HepG2 (cell line): ENCODE measurements at regions not wholly inside any gene's neighbourhood (a gene's known extent, or its start where the extent isn't known, plus 50 kb on each side); places are given as distances from the start of the nearest gene placed in this dataset.

Source experiments
- ATAC-seq: fragments of 200-7000 bp; cut with Tn5 transposase; 3 replicates; pipeline ENCODE4 v1.9.1; 2020; ENCODE audit warnings: mild to moderate bottlenecking, moderate library complexity
- BruUV-seq: library from RNA; stranded (reverse); fragments of 400-500 nt; replicated peaks from 2 replicates; lab custom pipeline; 2021; lab: Mats Ljungman, UMichigan
- CTCF ChIA-PET: fragments of 300-600 bp; formaldehyde crosslinking; extraction: SDS; loops from one replicate; lab custom pipeline; 2021; ENCODE audit warnings: low total read pairs, inconsistent platforms, low intra/inter-chr PET ratio; lab: Yijun Ruan, JAX
- POLR2A ChIA-PET: fragments of 350-600 bp; sonication (Branson Sonifier 250); formaldehyde crosslinking; loops from one replicate; lab custom pipeline; 2020; ENCODE audit warnings: antibody characterized with exemption, inconsistent platforms; lab: Yijun Ruan, JAX
- DNase-seq: peaks from one replicate; pipeline ENCODE4 v3.0.0-alpha.2; 2015; ENCODE audit warnings: low spot score
- FAIRE-seq: peaks from 3 replicates; lab custom pipeline; 2011; peaks lifted over from hg19 to GRCh38; lab: Jason Lieb, UNC
- H2AFZ ChIP-seq: one replicate; pipeline ENCODE4 v1.6.1; 2011; ENCODE audit warnings: low read length, inconsistent platforms
- H3K27ac ChIP-seq: fragments of 300-600 bp; 3 replicates; pipeline ENCODE4 v1.8.0; 2011; ENCODE audit warnings: mixed run types, mild to moderate bottlenecking, mixed read lengths, low read length, inconsistent platforms; ENCODE audit not compliant: insufficient read depth; ENCODE audit errors: extremely low read length
- H3K27me3 ChIP-seq, 2 experiments: fragments of 200-600 bp in 1 of 2; 2 replicates in 1 of 2; 3 replicates in 1 of 2; pipeline versions ENCODE4 v1.6.0 to v1.8.0; 2011; ENCODE audit warnings: low read length in 2 of 2, mild to moderate bottlenecking in 2 of 2, moderate library complexity in 2 of 2, inconsistent platforms in 1 of 2; ENCODE audit not compliant: insufficient read depth in 2 of 2, control insufficient read depth in 1 of 2
- H3K36me3 ChIP-seq, 2 experiments: fragments of 200-600 bp in 1 of 2; replicated peaks in 1 of 2; 2 replicates in 1 of 2; 3 replicates in 1 of 2; pipeline versions ENCODE4 v1.5.1 to v1.8.0; 2011; ENCODE audit warnings: low read length in 2 of 2, inconsistent platforms in 1 of 2; ENCODE audit not compliant: insufficient read depth in 2 of 2, control insufficient read depth in 1 of 2
- H3K4me1 ChIP-seq: 2 replicates; pipeline ENCODE4 v1.5.1; 2012; ENCODE audit warnings: low read length, inconsistent platforms; ENCODE audit not compliant: insufficient read depth
- H3K4me2 ChIP-seq: 2 replicates; pipeline ENCODE4 v1.6.0; 2011; ENCODE audit warnings: low read depth, low read length, inconsistent platforms
- H3K4me3 ChIP-seq, 3 experiments: fragments of 200-600 bp in 1 of 3; sonication (generic), shearing (Covaris generic) in 1 of 3; replicated peaks in 1 of 3; 2 replicates each; pipeline ENCODE4 v1.5.1; 2011 to 2016; ENCODE audit warnings: low read length in 3 of 3, inconsistent platforms in 2 of 3, low read depth in 2 of 3, mild to moderate bottlenecking in 2 of 3, control low read depth in 1 of 3, mixed read lengths in 1 of 3; ENCODE audit not compliant: insufficient read depth in 1 of 3
- H3K79me2 ChIP-seq: one replicate; pipeline ENCODE4 v1.6.1; 2011; ENCODE audit warnings: low read length, inconsistent platforms; ENCODE audit not compliant: insufficient read depth
- H3K9ac ChIP-seq: 2 replicates; pipeline ENCODE4 v1.6.0; 2011; ENCODE audit warnings: mild to moderate bottlenecking, low read depth, low read length, inconsistent platforms; ENCODE audit not compliant: insufficient read depth
- H3K9me3 ChIP-seq: 2 replicates; pipeline ENCODE4 v1.5.1; 2012; ENCODE audit warnings: mild to moderate bottlenecking, low read length
- H4K20me1 ChIP-seq: 2 replicates; pipeline ENCODE4 v1.6.0; 2011; ENCODE audit warnings: inconsistent platforms, mild to moderate bottlenecking, low read length, moderate library complexity; ENCODE audit not compliant: insufficient read depth
- DDIT3 ChIP-seq: sonication (generic); formaldehyde crosslinking; IDR thresholded peaks from 2 replicates; pipeline ENCODE4 v1.4.0; 2020; ENCODE audit warnings: mild to moderate bottlenecking, missing genetic modification reagents
- HBP1 ChIP-seq: IDR thresholded peaks from 2 replicates; pipeline ENCODE4 v1.6.1; 2016; ENCODE audit warnings: low read depth, control low read depth
- HDAC1 ChIP-seq: sonication (generic); formaldehyde crosslinking; IDR thresholded peaks from 2 replicates; pipeline ENCODE4 v1.5.1; 2020; ENCODE audit warnings: mild to moderate bottlenecking, missing genetic modification reagents
- PTBP1 ChIP-seq: fragments of 200-400 bp; formaldehyde crosslinking; IDR thresholded peaks from 2 replicates; pipeline ENCODE4 v1.6.1; 2018; ENCODE audit warnings: low read length, low read depth; ENCODE audit not compliant: poor library complexity, severe bottlenecking
- REXO4 ChIP-seq: sonication (generic); formaldehyde crosslinking; IDR thresholded peaks from 2 replicates; pipeline ENCODE4 v1.8.0; 2022; ENCODE audit warnings: missing genetic modification reagents, mild to moderate bottlenecking, borderline replicate concordance
- SIN3B ChIP-seq: fragments of 150-350 bp; IDR thresholded peaks from 2 replicates; pipeline ENCODE4 v1.6.1; 2014; ENCODE audit warnings: low read length
- XBP1 ChIP-seq: sonication (generic); formaldehyde crosslinking; IDR thresholded peaks from 2 replicates; pipeline ENCODE4 v1.5.0; 2020; ENCODE audit warnings: missing genetic modification reagents
- ZBTB2 ChIP-seq: sonication (generic); formaldehyde crosslinking; IDR thresholded peaks from 2 replicates; pipeline ENCODE4 v1.8.0; 2022; ENCODE audit warnings: low read depth, missing genetic modification reagents
- ZNF276 ChIP-seq: sonication (generic); formaldehyde crosslinking; IDR thresholded peaks from 2 replicates; pipeline ENCODE4 v1.4.0; 2020; ENCODE audit warnings: mild to moderate bottlenecking, low read depth, missing genetic modification reagents
- ZNF382 ChIP-seq: sonication (generic); formaldehyde crosslinking; IDR thresholded peaks from 2 replicates; pipeline ENCODE4 v1.5.0; 2020; ENCODE audit warnings: missing genetic modification reagents, mild to moderate bottlenecking, borderline replicate concordance
- ZNF546 ChIP-seq: sonication (generic); formaldehyde crosslinking; conservative IDR thresholded peaks from 2 replicates; pipeline ENCODE4 v1.8.1; 2023; ENCODE audit warnings: mild to moderate bottlenecking, missing genetic modification reagents
- ZNF564 ChIP-seq: sonication (generic); formaldehyde crosslinking; IDR thresholded peaks from 2 replicates; pipeline ENCODE4 v1.8.1; 2023; ENCODE audit warnings: mild to moderate bottlenecking, missing genetic modification reagents
- ZNF704 ChIP-seq: sonication (generic); formaldehyde crosslinking; IDR thresholded peaks from 2 replicates; pipeline ENCODE4 v1.8.1; 2023; ENCODE audit warnings: mild to moderate bottlenecking, inconsistent platforms, moderate library complexity, missing genetic modification reagents, borderline replicate concordance
- ZNF772 ChIP-seq: sonication (generic); formaldehyde crosslinking; IDR thresholded peaks from 2 replicates; pipeline ENCODE4 v1.5.0; 2020; ENCODE audit warnings: mild to moderate bottlenecking, missing genetic modification reagents
- WGBS: methylation state at CpG from one replicate; pipeline ENCODE4 v1.1.6; 2017; ENCODE audit warnings: low lambda C conversion rate; 5-methylcytosine and 5-hydroxymethylcytosine counted together
- in situ Hi-C: cut with HindIII; loops from 2 replicates; pipeline ENCODE4 v1.10.0; 2017; ENCODE audit warnings: low pct_unique_long_range_greater_than_20kb; ENCODE audit not compliant: extremely low pct_ligation_motif_present
- intact Hi-C: fragments of 100-400 bp; cut with micrococcal nuclease; formaldehyde crosslinking; loops from one replicate; pipeline ENCODE4 v1.10.0; 2022; ENCODE audit not compliant: unreplicated experiment
- TF ChIP-seq, protein P1 (sequence below): sonication (generic); formaldehyde crosslinking; conservative IDR thresholded peaks from 2 replicates; pipeline ENCODE4 v1.4.0; 2020; ENCODE audit warnings: missing genetic modification reagents
- TF ChIP-seq, protein P2 (sequence below): IDR thresholded peaks from 2 replicates; pipeline ENCODE4 v1.6.1; 2018; ENCODE audit warnings: missing genetic modification reagents

DNA sequence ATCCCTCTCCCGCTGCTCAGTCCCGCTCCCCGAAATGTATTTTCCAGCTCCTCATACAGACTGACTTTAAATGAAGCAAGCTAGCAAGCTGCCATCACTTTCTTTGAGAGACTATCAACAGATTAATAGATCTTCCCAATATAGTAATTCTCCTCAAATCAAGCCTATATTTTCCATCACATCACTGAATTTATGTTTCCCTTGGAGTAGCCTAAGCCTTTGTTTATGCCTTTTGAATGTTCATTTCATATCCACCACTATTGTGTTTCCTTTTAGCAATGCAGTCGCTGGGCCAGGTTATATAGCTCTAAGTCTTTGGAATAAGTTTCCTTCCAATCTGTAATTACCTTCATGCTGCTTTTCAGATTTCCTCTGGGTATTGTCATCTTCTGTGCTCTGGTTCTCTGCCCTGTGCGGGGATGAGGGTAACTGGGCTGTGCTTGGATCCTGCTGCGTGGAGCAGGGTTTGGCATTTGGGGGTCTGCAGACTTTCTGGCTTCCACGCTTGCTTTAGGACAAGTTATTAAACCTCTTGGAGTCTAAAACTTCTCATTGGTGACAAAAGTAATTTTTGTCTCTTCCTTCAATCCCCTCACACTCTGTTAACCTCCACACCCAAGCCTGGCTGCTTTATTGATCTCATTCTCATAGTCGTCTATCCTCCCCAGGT, 256.9 kb downstream of the DLEU7 start:
- no peaks in the 10 kb centered on the region for H3K27me3 ChIP-seq
- BruUV-seq, result no TSS peak
- no peak overlapping the region for H3K4me3 ChIP-seq
- DNase-seq, result no peak
- H4K20me1 ChIP-seq, result no peaks in the 10 kb centered on the region
- 87% methylated on average over 8 of the region's 8 CpGs for WGBS
- FAIRE-seq, result no peak
- intact Hi-C loops, result no loop called here
- ATAC-seq, result no peak
- no peaks in the 10 kb centered on the region for H3K79me2 ChIP-seq
- ChIA-PET CTCF (no interaction called here), POLR2A (no interaction called here)
- H2AFZ ChIP-seq, result no peak overlapping the region
- H3K27ac ChIP-seq, result no peak overlapping the region
- H3K36me3 ChIP-seq, result no peaks in the 10 kb centered on the region
- no peaks in the 10 kb centered on the region for H3K9me3 ChIP-seq
- H3K4me2 ChIP-seq, result no peak overlapping the region
- H3K4me1 ChIP-seq, result no peaks in the 10 kb centered on the region
- H3K9ac ChIP-seq, result no peak overlapping the region
- in situ Hi-C loops, result no loop called here
- no peak for TF ChIP-seq ZNF276 (CRISPR knock-in tag)
- no peak for TF ChIP-seq XBP1 (CRISPR knock-in tag)
- no peak for TF ChIP-seq ZNF772 (CRISPR knock-in tag)
- TF ChIP-seq DDIT3 (CRISPR knock-in tag), result no peak
- TF ChIP-seq, protein P1, sequence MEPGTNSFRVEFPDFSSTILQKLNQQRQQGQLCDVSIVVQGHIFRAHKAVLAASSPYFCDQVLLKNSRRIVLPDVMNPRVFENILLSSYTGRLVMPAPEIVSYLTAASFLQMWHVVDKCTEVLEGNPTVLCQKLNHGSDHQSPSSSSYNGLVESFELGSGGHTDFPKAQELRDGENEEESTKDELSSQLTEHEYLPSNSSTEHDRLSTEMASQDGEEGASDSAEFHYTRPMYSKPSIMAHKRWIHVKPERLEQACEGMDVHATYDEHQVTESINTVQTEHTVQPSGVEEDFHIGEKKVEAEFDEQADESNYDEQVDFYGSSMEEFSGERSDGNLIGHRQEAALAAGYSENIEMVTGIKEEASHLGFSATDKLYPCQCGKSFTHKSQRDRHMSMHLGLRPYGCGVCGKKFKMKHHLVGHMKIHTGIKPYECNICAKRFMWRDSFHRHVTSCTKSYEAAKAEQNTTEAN, result no peak
- TF ChIP-seq, protein P2, sequence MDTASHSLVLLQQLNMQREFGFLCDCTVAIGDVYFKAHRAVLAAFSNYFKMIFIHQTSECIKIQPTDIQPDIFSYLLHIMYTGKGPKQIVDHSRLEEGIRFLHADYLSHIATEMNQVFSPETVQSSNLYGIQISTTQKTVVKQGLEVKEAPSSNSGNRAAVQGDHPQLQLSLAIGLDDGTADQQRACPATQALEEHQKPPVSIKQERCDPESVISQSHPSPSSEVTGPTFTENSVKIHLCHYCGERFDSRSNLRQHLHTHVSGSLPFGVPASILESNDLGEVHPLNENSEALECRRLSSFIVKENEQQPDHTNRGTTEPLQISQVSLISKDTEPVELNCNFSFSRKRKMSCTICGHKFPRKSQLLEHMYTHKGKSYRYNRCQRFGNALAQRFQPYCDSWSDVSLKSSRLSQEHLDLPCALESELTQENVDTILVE (CRISPR knock-in tag), result no peak
- no peak for TF ChIP-seq PTBP1
- no peak for TF ChIP-seq HBP1 (CRISPR knock-in tag)
- no peak for TF ChIP-seq ZNF546 (CRISPR knock-in tag)
- no peak for TF ChIP-seq HDAC1
- TF ChIP-seq ZNF382 (CRISPR knock-in tag), result no peak
- TF ChIP-seq ZNF564, result no peak
- TF ChIP-seq ZNF704 (CRISPR knock-in tag), result no peak
- no peak for TF ChIP-seq REXO4 (CRISPR knock-in tag)
- no peak for TF ChIP-seq ZBTB2
- TF ChIP-seq SIN3B, result no peak
